ENCODE measurements at regions not wholly inside any gene's neighbourhood (a gene's known extent, or its start where the extent isn't known, plus 50 kb on each side); places are given as distances from the start of the nearest gene placed in this dataset.

DNA sequence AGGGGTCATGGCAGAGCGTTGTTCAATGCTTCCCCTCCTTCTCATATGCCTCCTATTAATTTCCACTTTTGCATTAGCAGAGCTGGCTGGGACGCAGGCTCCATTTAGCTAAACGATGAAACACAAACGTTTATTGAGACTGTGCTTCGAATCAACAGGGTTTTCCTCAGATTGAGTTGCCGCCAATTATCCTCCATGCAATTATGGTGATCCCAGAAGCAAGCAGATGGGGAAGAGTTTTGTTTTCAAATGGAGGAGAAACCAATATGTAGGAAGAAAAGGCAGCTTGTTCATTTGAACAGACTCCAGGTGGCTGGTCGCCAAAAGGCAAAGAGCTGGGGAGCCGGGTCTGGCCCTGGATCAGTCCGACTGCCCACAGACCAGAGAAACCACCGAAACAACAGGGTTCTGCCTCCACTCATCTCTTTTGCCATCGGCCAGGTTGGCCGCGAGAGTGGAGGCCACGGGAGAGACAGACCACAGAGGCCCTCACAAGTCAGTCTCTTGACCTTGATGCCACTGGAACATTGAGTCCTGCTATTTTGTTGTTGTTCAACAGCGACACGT, 184.8 kb downstream of the GBA3 start:
- no peaks in the 10 kb centered on the region; the same call in 1 of the 2 replicates for H3K9me3 ChIP-seq (ENCODE audit: control insufficient read depth, insufficient read depth, low read depth, low read length)
- H3K27ac ChIP-seq (ENCODE audit: low read depth, low read length): no peak overlapping the region
- no peaks in the 10 kb centered on the region for H3K36me3 ChIP-seq (ENCODE audit: control insufficient read depth, insufficient read depth, low read length)
- no peaks in the 10 kb centered on the region for H3K4me1 ChIP-seq (ENCODE audit: control insufficient read depth, insufficient read depth, low read length)
- H3K27me3 ChIP-seq (ENCODE audit: control insufficient read depth, insufficient read depth, low read length): no peaks in the 10 kb centered on the region
- H3K4me3 ChIP-seq (ENCODE audit: low read depth, low read length): no peak overlapping the region
- no peak overlapping the region for H3K9ac ChIP-seq (ENCODE audit: low read length)

DNA sequence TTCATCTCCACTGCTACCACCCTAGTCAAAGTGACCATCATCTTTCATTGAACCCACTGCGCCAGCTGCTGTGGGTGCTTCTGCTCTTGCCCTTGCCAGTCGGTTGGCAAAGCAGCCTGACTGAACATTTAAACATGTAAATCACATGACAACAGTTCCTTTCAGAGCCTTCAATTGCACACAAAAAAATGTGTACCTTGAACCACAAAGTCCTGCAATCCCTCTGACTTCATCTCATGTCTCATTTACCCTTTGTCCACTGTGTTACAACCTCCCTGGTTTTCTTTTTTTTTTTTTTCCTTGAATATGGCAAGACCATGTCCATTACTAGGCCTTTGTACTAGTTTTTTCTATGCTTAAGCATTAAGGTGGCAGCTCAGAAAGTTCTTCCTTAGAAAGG, 183.5 kb downstream of the GBA3 start:
- Histone ChIP-seq H3K36me3 (ENCODE audit: control insufficient read depth, insufficient read depth, low read length) (no peaks in the 10 kb centered on the region), H3K27ac (ENCODE audit: low read depth, low read length) (no peak overlapping the region), H3K27me3 (ENCODE audit: control insufficient read depth, insufficient read depth, low read length) (no peaks in the 10 kb centered on the region), H3K4me1 (ENCODE audit: control insufficient read depth, insufficient read depth, low read length) (no peaks in the 10 kb centered on the region), H3K9ac (ENCODE audit: low read length) (no peak overlapping the region), H3K4me3 (ENCODE audit: low read depth, low read length) (no peak overlapping the region), H3K9me3 (ENCODE audit: control insufficient read depth, insufficient read depth, low read depth, low read length) (no peaks in the 10 kb centered on the region)

- H3K9me3 ChIP-seq (ENCODE audit: control insufficient read depth, insufficient read depth, low read depth, low read length): no peaks in the 10 kb centered on the region
- no peaks in the 10 kb centered on the region for H3K36me3 ChIP-seq (ENCODE audit: control insufficient read depth, insufficient read depth, low read length)
- H3K27me3 ChIP-seq (ENCODE audit: control insufficient read depth, insufficient read depth, low read length): no peaks in the 10 kb centered on the region
- no peaks in the 10 kb centered on the region for H3K4me1 ChIP-seq (ENCODE audit: control insufficient read depth, insufficient read depth, low read length)
- H3K27ac ChIP-seq (ENCODE audit: low read depth, low read length): no peak overlapping the region
- no peak overlapping the region for H3K9ac ChIP-seq (ENCODE audit: low read length)
- no peak overlapping the region for H3K4me3 ChIP-seq (ENCODE audit: low read depth, low read length)
Measured at GRCh38 chr4:22875587-22876257, 183.0 kb downstream of the GBA3 start.

- Histone ChIP-seq H3K9me3 (ENCODE audit: control insufficient read depth, insufficient read depth, low read depth, low read length) (no peaks in the 10 kb centered on the region), H3K9ac (ENCODE audit: low read length) (no peak overlapping the region), H3K4me1 (ENCODE audit: control insufficient read depth, insufficient read depth, low read length) (no peaks in the 10 kb centered on the region), H3K27me3 (ENCODE audit: control insufficient read depth, insufficient read depth, low read length) (no peaks in the 10 kb centered on the region), H3K27ac (ENCODE audit: low read depth, low read length) (no peak overlapping the region), H3K36me3 (ENCODE audit: control insufficient read depth, insufficient read depth, low read length) (no peaks in the 10 kb centered on the region), H3K4me3 (ENCODE audit: low read depth, low read length) (no peak overlapping the region)
Measured at GRCh38 chr4:22874334-22874912, 181.7 kb downstream of the GBA3 start.

GRCh38 chr4:22873899-22874298, 181.2 kb downstream of the GBA3 start:
- Histone ChIP-seq H3K27ac (ENCODE audit: low read depth, low read length) (no peak overlapping the region), H3K4me3 (ENCODE audit: low read depth, low read length) (no peak overlapping the region), H3K9ac (ENCODE audit: low read length) (no peak overlapping the region), H3K36me3 (ENCODE audit: control insufficient read depth, insufficient read depth, low read length) (no peaks in the 10 kb centered on the region), H3K27me3 (ENCODE audit: control insufficient read depth, insufficient read depth, low read length) (no peaks in the 10 kb centered on the region), H3K4me1 (ENCODE audit: control insufficient read depth, insufficient read depth, low read length) (no peaks in the 10 kb centered on the region), H3K9me3 (ENCODE audit: control insufficient read depth, insufficient read depth, low read depth, low read length) (no peaks in the 10 kb centered on the region)

DNA sequence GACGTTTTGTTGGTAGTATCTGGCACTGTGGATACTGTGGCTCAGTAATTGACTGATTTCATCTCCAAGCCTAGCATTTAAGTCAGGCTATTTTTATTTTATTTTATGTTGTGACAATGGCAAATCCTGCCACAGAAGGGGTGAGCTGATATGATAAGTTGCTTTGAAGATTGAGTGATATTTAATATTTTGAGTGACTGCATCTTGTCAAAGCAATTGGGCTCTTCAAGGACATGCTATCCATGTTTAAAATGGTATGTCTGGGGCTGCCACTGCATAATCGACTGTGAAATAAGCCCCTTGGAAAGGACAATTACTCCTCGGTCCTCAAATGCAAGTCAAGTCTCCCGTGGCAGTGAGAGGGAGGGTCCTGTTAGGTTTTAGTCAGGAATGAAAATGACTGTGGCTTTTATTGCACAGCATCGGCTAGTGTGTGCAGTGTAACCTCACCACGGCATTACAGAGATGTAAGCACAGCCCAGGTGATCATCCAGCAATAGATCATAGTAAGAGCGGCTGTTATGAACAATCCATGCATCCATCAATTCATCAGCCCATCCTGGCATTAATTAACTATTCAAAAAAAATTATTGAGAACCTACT, 178.2 kb downstream of the GBA3 start:
- Histone ChIP-seq H3K4me3 (ENCODE audit: low read depth, low read length) (no peak overlapping the region), H3K9ac (ENCODE audit: low read length) (no peak overlapping the region), H3K9me3 (ENCODE audit: control insufficient read depth, insufficient read depth, low read depth, low read length) (no peaks in the 10 kb centered on the region), H3K27ac (ENCODE audit: low read depth, low read length) (no peak overlapping the region), H3K36me3 (ENCODE audit: control insufficient read depth, insufficient read depth, low read length) (no peaks in the 10 kb centered on the region), H3K27me3 (ENCODE audit: control insufficient read depth, insufficient read depth, low read length) (no peaks in the 10 kb centered on the region), H3K4me1 (ENCODE audit: control insufficient read depth, insufficient read depth, low read length) (no peaks in the 10 kb centered on the region)

- no peaks in the 10 kb centered on the region for H3K4me1 ChIP-seq (ENCODE audit: control insufficient read depth, insufficient read depth, low read length)
- no peak overlapping the region for H3K4me3 ChIP-seq (ENCODE audit: low read depth, low read length)
- H3K27me3 ChIP-seq (ENCODE audit: control insufficient read depth, insufficient read depth, low read length): no peaks in the 10 kb centered on the region
- no peaks in the 10 kb centered on the region for H3K36me3 ChIP-seq (ENCODE audit: control insufficient read depth, insufficient read depth, low read length)
- H3K9ac ChIP-seq (ENCODE audit: low read length): no peak overlapping the region
- H3K27ac ChIP-seq (ENCODE audit: low read depth, low read length): no peak overlapping the region
- H3K9me3 ChIP-seq (ENCODE audit: control insufficient read depth, insufficient read depth, low read depth, low read length): no peaks in the 10 kb centered on the region
Measured at GRCh38 chr4:22869235-22869634, 176.5 kb downstream of the GBA3 start.
